Stimulated activated CD8-positive, alpha-beta memory T cell treated with anti-CD3 and anti-CD28 coated beads, Interleukin-4, amount 100 ng/mL, for 1 hour (primary cell): ENCODE measurements at regions not wholly inside any gene's neighbourhood (a gene's known extent, or its start where the extent isn't known, plus 50 kb on each side); places are given as distances from the start of the nearest gene placed in this dataset.

ENCODE experiments used
- DNase-seq, 2 donors: peaks; one replicate each; pipeline ENCODE4 v3.0.0-alpha.2; 2020; ENCODE audit warnings: low read depth in 2 of 2, low spot score in 1 of 2

DNA sequence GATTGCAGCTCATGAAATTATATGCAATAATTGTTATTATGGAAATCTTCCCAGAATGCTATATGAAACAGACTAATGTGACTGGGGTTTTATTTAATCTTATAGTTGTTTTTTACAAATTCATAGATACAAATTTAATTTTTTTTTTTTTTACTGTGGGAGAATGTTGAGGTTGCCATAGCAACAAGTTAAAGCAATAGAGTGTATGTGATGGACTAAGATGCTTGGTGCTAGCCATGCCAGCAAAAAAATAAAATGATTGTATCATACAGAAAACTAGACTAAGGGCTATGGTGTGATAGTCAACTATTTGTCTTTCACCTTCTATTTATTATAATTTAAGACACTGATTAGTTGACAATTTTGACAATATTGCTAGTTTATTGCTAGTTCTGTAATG lies 163.2 kb upstream of the BLID start:
- DNase-seq, result no peak

GRCh38 chr11:122277493-122277892 lies 161.5 kb upstream of the BLID start:
- DNase-seq, result no peak

DNA sequence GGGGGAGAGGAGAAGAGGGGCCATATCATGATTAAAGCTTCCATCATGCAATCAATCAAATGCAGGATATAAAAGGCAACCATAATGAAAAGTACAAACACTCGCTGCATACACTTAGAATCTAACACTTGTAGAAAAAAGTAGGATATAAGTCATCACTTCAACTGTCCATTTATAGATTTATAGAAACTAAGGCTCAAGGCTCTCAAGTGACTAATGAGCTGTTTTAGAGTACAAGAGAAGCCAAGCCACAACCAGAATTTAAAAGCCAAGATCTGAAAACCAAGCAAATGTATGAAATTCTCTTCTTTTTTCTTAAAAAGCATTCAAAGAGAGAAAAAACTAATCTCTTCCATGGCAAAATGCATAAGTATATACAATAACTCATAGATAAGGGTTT lies 160.2 kb upstream of the BLID start:
- no peak for DNase-seq

- no peak for DNase-seq
Measured at GRCh38 chr11:122275508-122275907, 159.5 kb upstream of the BLID start.

GRCh38 chr11:122273476-122274191 lies 157.6 kb upstream of the BLID start:
- no peak for DNase-seq

- DNase-seq, result no peak
Measured at GRCh38 chr11:122271745-122272144, 155.7 kb upstream of the BLID start.

GRCh38 chr11:122271137-122271536 lies 155.1 kb upstream of the BLID start:
- no peak for DNase-seq

DNA sequence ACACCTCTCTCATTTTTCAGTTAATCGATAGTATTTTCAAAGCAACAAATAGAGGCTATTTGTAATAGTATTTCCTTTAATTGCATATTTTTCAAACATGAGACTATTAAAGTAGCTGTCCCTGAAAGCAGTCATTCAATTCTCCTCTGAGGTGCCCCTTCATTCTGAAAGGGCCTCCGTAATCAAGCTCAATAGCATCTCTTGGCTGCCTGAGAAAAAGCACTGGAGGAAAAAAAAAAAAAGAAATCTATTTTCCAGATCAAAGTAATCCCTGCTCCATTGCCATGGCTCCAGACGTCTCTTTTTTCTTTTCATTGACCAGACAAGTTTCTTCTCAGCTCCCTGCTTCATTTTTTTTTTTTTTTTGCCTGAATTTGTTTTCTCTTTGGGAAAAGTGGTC lies 154.5 kb upstream of the BLID start:
- no peak for DNase-seq

GRCh38 chr11:122269824-122270223 lies 153.8 kb upstream of the BLID start:
- DNase-seq, result no peak

- DNase-seq, result no peak
Measured at GRCh38 chr11:122268601-122269130, 152.7 kb upstream of the BLID start.

GRCh38 chr11:122267602-122268001 lies 151.6 kb upstream of the BLID start:
- no peak for DNase-seq

- no peak for DNase-seq
Measured at GRCh38 chr11:122265981-122266380, 150.0 kb upstream of the BLID start.

DNA sequence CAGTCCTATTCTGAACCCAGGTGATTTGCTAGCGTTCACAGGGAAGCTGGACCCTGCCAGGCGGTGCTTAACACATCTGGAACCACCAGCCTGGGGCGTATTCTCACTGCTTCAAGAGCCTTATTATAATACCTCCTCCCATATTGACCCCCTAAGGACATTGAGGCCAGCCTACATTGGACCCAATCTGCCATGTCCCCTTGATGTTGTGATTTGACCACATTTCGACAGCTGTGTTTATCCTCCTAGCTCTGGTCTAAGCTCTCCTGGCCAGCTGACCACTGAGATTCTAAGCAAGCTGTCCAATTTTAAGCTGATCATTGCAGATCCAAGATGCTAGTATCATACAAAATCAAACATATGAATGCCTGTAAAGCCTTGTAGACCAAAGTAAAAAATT lies 148.1 kb upstream of the BLID start:
- DNase-seq, result no peak

DNA sequence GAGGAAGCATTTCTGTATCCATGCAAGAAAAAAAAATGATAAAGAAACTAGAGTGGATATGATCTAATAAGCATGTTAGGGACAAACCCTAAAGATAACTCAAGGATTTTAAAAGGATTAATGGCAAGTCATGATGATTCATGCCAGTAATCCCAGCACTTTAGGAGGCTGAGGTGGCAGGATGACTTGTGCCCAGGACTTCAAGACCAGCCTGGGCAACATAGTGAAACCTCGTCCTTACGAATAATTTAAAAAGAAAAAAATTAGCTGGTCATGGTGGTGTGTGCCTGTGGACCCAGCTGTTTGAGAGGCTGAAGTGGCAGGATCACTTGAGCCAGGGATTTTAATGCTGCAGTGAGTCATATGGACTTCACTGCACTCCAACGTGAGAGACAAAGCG lies 145.5 kb upstream of the BLID start:
- no peak for DNase-seq

DNA sequence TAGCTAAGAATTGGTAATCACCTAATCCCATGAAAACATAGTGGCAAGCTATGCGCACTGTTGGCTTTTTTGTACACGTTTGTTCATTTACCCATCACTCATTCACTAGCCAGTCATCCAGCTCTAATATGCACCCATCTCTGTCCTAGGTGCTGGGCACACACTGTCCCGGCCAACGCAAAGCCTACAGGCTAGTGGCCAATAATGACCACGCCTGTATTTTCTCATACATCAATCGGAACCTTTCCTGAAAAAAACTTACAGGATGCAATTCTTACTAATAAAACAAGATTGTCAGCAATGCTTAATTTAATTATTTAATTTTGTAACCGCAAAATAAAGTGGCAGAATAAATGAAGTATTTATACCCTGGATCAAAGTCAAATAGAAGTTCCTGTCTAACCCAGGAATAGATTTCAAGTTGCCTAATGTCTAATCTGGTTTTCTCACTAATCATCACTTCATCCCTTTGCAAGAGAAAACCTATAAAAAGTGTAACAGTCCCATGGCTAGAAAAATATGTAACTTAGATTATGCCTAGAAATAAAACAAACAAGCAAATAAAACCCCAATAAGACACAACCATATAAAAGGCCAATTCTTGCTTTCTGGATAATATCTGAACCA lies 143.3 kb upstream of the BLID start:
- no peak for DNase-seq

- no peak for DNase-seq
Measured at GRCh38 chr11:122258446-122259194, 142.6 kb upstream of the BLID start.

GRCh38 chr11:122253589-122254231 lies 137.7 kb upstream of the BLID start:
- DNase-seq, result no peak

DNA sequence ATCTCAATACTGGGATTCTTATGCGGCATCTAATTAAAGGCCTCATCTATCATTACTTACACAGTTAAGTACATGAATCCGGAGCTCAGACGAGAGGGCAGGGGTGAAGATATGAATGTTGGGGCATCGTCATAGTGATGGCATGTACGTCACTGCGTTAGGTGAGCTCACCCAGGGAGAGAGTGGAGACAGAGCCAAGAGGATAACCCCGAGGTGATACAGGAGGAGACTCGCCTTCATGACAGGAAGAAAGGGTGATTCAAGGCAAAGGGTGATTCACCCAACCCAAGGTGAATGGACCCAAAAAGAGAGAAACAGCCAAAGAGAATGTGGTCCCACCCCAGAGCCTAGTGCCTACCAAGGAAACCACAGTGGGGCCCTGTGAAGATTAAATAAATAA lies 132.9 kb upstream of the BLID start:
- DNase-seq, result no peak

DNA sequence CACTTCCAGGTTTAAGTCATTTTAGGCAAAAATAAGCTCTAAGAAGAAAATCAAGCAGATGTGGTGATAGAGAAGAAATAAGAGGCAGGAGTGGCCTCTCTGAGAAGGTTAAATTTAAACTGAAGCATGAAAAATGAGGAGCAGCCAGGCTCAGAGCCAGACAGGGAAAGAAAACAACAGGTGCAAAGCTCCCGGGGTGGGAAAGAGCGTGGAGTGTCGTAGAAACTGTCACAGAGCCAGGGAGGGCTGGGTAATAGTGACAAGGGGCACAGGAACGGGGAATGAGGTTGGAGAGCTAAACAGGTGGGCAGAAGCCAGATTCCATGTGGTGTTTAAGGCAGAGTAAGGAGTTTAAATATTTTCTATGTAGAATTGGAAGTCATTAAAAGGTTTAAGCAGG lies 132.1 kb upstream of the BLID start:
- no peak for DNase-seq

DNA sequence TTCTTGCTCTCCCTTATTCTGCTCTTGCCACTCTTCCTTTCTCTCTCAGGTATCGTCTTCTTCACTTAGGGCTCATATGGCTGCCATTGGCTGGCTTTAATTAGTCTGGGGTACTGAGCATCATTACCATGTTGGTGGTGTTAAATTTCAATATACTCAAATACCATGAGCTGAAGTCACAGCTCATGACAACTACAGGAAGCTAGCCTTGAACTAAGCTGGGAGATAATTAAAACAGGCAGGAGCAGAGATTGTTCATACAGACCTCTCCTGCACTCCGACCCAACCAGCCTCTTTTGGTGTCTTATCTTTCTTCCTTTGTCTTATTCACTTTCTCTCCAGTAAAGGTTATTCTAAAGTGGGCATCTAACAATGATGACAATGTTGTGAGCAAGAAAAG lies 130.9 kb upstream of the BLID start:
- DNase-seq, result no peak

DNA sequence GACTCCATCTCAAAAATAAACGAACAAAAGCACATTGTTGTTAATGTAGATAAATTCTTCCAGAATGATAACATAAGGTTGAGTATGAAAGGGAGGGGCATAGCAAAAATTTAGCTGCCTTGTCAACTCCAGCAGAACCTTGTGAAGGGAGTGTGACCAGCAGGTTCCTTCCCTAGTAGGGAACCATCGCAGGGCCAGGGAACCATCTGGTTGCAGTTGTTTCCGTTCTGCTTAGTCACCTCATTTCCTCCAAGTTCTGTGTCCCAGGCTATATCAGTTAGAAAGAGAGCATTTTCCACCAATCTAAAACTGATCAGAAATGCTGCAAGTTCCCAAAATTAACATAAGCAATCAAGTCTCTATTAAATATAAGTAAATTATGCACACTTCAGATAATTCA lies 126.7 kb upstream of the BLID start:
- no peak for DNase-seq

DNA sequence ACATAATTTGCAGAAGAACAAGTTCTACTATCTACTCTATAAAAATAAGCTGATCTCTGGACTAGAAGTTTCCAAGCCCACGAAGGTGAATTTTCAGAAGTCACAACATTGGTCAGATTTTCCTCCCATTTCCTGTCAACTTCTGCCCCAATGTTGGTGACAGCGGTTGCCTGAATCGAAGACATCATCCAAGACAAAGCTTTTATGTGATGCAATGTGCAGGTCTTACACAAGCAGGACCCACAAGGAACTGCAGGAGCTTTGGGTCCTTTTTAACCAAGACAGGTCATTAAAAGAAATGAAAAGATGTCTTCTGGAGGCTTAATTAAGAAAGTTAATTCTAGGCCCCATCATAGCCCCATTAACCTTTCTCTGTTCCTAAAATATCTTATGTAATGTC lies 125.6 kb upstream of the BLID start:
- DNase-seq, result no peak
